ENCODE measurements at regions not wholly inside any gene's neighbourhood (a gene's known extent, or its start where the extent isn't known, plus 50 kb on each side); places are given as distances from the start of the nearest gene placed in this dataset.
A peak's percentile ranks its signal among the peaks of the same experiment; 100 is the strongest.

- no peak for ATAC-seq
- TF ChIP-seq ZNF8 (CRISPR knock-in tag; IDR thresholded peaks at IDR 0.05) (no peak), PATZ1 (CRISPR knock-in tag; IDR thresholded peaks at IDR 0.05; ENCODE audit: borderline replicate concordance) (no peak), PPARA (CRISPR knock-in tag; IDR thresholded peaks at IDR 0.05; ENCODE audit: borderline replicate concordance) (no peak), TCF4 (CRISPR knock-in tag; IDR thresholded peaks at IDR 0.05; ENCODE audit: borderline replicate concordance) (no peak), POU6F1 (CRISPR knock-in tag; IDR thresholded peaks at IDR 0.05; ENCODE audit: borderline replicate concordance, low read depth) (no peak)
Observed at GRCh38 chr11:24344222-24344621, 152.6 kb upstream of the LUZP2 start.

- ATAC-seq, result no peak
- TF ChIP-seq TCF4 (CRISPR knock-in tag; IDR thresholded peaks at IDR 0.05; ENCODE audit: borderline replicate concordance) (peak; percentile 69), PPARA (CRISPR knock-in tag; IDR thresholded peaks at IDR 0.05; ENCODE audit: borderline replicate concordance) (no peak), ZNF8 (CRISPR knock-in tag; IDR thresholded peaks at IDR 0.05) (no peak)
Observed at GRCh38 chr11:24348908-24349307, 147.9 kb upstream of the LUZP2 start.

GRCh38 chr11:24351179-24351578 is 145.7 kb upstream of the LUZP2 start:
- no peak for TF ChIP-seq ZFP30 (CRISPR knock-in tag; IDR thresholded peaks at IDR 0.05)
- no peak for TF ChIP-seq SNAI2 (CRISPR knock-in tag; IDR thresholded peaks at IDR 0.05)
- TF ChIP-seq TOX (CRISPR knock-in tag; IDR thresholded peaks at IDR 0.05; ENCODE audit: borderline replicate concordance), result no peak
- no peak for TF ChIP-seq ESRRG (CRISPR knock-in tag; IDR thresholded peaks at IDR 0.05)
- peak; percentile 34; the same call in 1 of the 2 replicates for TF ChIP-seq TCF4 (CRISPR knock-in tag; IDR thresholded peaks at IDR 0.05; ENCODE audit: borderline replicate concordance)
- no peak for ATAC-seq

GRCh38 chr11:24356501-24356900 is 140.4 kb upstream of the LUZP2 start:
- no peak for ATAC-seq
- TF ChIP-seq GLIS3 (CRISPR knock-in tag; IDR thresholded peaks at IDR 0.05), result no peak
- TF ChIP-seq CSDC2 (CRISPR knock-in tag; IDR thresholded peaks at IDR 0.05), result no peak
- no peak for TF ChIP-seq PATZ1 (CRISPR knock-in tag; IDR thresholded peaks at IDR 0.05; ENCODE audit: borderline replicate concordance)
- TF ChIP-seq BACH2 (CRISPR knock-in tag; IDR thresholded peaks at IDR 0.05; ENCODE audit: borderline replicate concordance), result no peak
- TF ChIP-seq CSRNP3 (CRISPR knock-in tag; IDR thresholded peaks at IDR 0.05), result no peak
- TF ChIP-seq ZNF8 (CRISPR knock-in tag; IDR thresholded peaks at IDR 0.05), result no peak
- TF ChIP-seq RARB (CRISPR knock-in tag; IDR thresholded peaks at IDR 0.05), result no peak
- no peak for TF ChIP-seq ARNTL (CRISPR knock-in tag; IDR thresholded peaks at IDR 0.05; ENCODE audit: borderline replicate concordance, low read depth)
- TF ChIP-seq PPARA (CRISPR knock-in tag; IDR thresholded peaks at IDR 0.05; ENCODE audit: borderline replicate concordance), result no peak
- TF ChIP-seq ZFP3 (CRISPR knock-in tag; IDR thresholded peaks at IDR 0.05), result no peak

GRCh38 chr11:24357620-24358410 is 139.0 kb upstream of the LUZP2 start:
- ATAC-seq, result no peak
- TF ChIP-seq ZFP3 (CRISPR knock-in tag; IDR thresholded peaks at IDR 0.05) (no peak), PATZ1 (CRISPR knock-in tag; IDR thresholded peaks at IDR 0.05; ENCODE audit: borderline replicate concordance) (no peak), ISL1 (CRISPR knock-in tag; IDR thresholded peaks at IDR 0.05) (no peak), TOX (CRISPR knock-in tag; IDR thresholded peaks at IDR 0.05; ENCODE audit: borderline replicate concordance) (no peak), GLIS3 (CRISPR knock-in tag; IDR thresholded peaks at IDR 0.05) (no peak), PPARA (CRISPR knock-in tag; IDR thresholded peaks at IDR 0.05; ENCODE audit: borderline replicate concordance) (no peak), POU6F1 (CRISPR knock-in tag; IDR thresholded peaks at IDR 0.05; ENCODE audit: borderline replicate concordance, low read depth) (no peak), ZNF8 (CRISPR knock-in tag; IDR thresholded peaks at IDR 0.05) (no peak), TSHZ2 (CRISPR knock-in tag; IDR thresholded peaks at IDR 0.05) (no peak)
